GM18505 (cell line): ENCODE measurements at regions not wholly inside any gene's neighbourhood (a gene's known extent, or its start where the extent isn't known, plus 50 kb on each side); places are given as distances from the start of the nearest gene placed in this dataset.

Experiments
- ATAC-seq: cut with Tn5 transposase; IDR thresholded peaks from one replicate; pipeline ENCODE4 v1.9.1; 2021; ENCODE audit not compliant: unreplicated experiment
- POLR2A ChIP-seq: IDR thresholded peaks from 4 replicates; pipeline ENCODE4 v1.6.1; 2011; ENCODE audit warnings: borderline replicate concordance; ENCODE audit not compliant: insufficient read depth, insufficient read length; ENCODE audit errors: extremely low read depth

DNA sequence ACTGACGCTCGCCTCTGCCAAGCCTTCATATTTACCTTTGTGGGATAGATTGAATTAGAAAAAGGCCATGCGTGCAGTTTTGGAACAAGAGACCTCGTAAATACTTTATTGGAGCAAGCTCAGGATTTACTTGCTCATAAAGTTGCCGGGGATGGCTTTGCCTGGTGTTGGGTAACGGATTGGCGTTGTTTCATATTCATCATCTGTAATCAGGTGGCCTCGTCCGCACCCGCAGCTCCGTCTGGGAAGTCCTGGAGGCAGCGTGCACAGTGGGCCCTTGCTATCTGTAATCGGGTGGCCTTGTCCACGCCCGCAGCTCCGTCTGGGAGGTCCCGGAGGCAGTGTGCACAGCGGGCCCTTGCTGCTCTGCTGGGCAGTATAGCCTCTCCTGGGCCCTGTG, 1209.3 kb downstream of the BRD1 start:
- TF ChIP-seq POLR2A = no peak

DNA sequence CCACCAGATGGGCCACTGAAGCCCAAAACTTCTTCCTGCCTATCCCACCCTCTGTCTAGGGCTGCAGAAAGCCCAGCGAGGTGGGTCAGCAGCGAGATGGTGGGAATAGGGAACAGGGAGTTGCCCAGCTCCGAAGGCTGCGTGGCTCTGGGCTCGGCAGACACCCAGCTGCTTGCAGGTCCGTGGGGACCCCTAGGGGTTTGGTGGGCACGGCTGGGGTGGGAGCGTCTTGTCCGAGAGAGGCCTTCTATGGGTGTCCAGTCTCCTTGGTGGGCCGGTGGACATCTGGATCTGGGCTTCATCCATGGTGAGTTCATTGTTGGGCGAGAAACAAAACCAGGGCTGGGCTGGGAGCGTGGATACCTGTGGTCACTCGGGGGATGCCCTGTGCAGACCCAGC, 1211.0 kb downstream of the BRD1 start:
- no peak for ATAC-seq
- no peak for TF ChIP-seq POLR2A

More for the DNA sequence above, 1209.3 kb downstream of the BRD1 start:
- no peak for ATAC-seq

DNA sequence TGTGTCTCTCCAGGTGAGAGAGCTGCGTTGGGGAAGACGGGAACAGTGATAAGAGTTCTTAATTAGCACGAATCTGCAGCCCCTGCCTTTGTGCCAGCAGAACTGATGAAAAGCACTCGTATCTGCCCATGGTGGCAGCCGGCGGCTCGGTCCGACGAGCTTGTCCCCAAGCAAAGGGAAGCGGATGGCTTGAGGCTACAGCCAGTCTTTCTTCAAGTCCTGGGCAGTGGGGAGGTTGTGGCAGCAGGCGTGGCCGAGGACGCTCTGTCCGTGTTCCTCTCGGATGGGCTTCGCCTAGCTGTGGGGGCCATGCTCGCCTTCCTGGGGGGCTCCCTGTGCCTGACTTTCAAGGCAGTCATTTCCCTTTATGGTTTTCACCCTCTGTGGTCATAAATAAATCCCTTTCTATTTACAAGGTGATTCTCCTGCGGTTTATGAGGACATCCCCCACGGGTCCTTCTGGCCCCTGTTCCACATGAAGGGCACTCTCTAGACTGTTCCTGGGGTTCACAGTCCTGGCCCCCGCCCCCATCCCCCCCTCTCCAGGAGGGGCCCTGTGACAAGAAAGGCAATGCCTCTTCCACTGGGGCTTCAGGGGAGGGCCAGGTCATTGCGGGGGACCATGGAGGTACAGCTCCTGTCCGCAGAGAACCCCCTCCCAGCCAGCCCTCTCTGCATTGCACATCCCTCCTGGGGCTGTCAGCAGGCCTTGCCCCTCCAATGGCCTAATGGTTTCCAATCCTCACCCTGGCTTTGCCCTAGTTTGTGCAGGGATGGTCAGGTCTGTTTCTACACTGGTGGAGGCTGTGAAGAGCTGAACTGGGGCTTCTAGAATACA, 1212.3 kb downstream of the BRD1 start:
- ATAC-seq = no peak
- no peak for TF ChIP-seq POLR2A

DNA sequence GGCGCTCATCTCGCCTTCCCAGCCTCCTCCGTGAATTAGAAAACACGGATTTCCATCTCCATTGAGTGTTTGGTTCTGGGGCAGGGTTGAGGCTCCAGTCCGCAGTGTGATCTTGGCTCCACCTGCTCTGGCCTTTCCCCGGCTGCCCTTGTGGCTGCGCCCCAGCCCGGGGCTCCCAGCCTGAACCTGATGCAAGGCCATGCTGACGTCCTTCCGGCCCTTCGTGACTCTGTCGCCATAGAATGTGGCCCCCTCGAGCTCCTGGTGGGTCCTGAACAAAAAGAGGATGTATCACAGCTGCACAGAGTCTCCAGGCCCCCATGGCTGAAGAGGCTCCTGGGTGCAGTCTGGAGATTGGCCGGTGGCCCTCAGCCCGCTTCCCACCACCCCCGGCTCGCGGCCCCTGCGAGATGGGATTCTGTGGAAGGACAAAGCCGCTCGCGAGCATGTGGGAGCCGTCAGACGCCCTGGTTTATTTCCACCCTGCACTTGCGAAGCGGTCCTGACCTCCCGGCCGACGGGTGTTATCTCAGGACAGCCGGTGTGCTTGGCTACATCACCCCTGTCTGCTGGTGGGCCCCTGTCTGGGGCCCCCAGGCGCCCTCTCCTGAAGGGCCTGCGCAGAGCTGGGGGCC, 1214.0 kb downstream of the BRD1 start:
- ATAC-seq = no peak

DNA sequence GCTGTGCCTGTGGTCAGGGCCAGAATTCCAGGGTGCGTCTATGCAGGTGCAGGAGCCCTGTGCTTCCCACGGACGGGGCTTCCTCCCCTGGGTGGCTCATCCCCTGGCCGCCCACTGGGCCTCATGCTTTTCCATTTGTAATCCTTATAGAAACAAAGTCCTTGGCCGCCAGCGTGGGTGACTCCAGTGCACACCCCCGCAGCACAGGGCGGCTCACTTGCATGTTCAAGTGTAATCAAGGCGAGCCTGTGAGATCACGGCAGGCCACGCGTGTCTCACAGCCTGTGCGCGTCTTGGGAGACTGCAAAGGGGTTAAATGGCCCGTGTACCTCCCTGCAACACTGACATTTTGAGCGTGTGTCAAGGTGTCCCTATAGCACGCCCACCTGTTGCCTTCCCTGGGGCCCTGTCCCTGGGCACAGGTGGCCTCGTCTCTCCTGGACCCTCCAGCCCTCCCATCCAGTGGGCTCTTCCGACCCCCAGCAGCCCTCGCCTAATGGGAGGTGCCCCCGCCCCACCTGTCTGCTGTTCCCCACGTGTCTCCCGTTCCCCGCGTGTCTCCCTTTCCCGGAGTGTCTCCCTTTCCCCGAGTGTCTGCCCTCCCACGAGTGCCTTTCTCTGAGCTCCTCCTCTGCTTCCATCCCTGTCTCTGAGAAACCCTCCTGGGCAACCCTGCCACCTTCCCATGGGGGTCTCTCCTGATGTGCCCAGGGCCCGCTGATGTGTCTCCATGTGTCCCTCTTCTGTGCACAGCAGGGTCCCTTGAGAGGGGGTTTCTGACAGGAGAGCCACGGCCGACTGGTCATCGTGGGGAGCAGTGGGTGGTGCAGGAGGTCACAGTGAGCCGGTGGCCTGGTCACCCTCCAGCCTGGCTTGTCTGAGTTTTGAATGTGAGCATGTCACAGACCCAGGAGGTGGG, 1215.3 kb downstream of the BRD1 start:
- TF ChIP-seq POLR2A = no peak
- ATAC-seq = no peak

More for the DNA sequence above, 1214.0 kb downstream of the BRD1 start:
- no peak for TF ChIP-seq POLR2A

DNA sequence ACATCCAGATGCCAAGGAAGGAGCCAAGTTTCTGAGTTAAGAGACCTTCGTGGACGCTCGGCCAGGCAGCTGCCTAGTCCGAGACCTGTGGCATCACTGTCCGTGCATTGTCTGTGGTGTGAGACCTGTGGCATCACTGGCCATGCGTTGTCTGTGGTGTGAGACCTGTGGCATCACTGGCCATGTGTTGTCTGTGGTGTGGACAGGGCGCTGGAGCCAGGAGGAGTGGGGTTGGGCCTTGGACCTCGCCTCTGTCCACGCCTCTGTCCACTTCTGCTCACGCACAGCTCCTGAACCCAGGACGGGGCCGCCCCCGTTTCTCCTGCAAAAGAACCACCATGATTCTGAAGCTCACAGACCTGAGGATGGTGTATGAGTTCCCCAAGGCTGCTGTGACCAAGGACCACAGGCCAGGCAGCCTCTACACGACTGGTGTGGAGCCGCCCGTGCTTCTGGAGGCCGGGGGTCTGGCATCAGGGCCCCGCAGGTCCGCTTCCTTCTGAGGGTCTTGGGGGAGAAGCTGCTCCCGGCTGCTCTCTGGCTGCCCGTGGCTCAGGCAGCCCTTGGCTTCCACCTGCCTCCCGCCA, 1218.3 kb downstream of the BRD1 start:
- no peak for TF ChIP-seq POLR2A
- ATAC-seq = no peak

DNA sequence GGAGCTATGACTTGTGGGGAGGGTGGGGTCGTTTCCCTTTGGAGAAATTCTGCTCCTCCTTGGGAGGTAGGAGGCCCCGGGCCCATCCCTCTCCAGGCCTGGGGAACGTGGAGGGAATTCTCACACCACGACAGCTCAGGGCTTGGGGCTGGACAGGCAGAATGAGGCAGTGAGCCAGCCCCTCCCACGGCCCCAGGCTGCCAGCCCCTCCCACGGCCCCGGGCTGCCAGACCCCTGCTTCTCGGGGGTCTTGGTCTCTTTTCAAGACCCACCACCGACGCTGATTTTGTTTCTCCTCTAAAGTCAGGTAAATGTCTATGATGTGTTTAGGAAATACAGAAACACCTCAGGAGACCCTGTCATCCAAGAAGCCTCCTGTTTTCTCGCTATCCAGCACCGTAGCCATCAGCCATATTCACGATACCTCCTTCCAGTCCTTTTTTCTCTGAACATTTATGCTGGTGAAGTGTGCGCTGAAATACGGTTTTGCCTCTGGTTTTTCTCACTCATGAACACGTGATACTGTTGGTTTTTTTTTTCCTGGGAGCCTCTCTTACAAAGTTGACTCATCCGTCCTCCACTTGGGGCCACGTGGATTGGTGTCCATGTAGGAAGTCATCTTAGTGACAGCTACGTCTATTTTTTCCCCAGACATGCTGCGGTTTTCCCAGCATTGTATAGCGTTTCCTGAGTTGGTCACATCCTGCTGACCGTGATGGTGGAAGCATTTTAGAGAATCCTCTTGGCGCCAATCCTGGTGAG, 1219.6 kb downstream of the BRD1 start:
- TF ChIP-seq POLR2A = no peak
- ATAC-seq = no peak

DNA sequence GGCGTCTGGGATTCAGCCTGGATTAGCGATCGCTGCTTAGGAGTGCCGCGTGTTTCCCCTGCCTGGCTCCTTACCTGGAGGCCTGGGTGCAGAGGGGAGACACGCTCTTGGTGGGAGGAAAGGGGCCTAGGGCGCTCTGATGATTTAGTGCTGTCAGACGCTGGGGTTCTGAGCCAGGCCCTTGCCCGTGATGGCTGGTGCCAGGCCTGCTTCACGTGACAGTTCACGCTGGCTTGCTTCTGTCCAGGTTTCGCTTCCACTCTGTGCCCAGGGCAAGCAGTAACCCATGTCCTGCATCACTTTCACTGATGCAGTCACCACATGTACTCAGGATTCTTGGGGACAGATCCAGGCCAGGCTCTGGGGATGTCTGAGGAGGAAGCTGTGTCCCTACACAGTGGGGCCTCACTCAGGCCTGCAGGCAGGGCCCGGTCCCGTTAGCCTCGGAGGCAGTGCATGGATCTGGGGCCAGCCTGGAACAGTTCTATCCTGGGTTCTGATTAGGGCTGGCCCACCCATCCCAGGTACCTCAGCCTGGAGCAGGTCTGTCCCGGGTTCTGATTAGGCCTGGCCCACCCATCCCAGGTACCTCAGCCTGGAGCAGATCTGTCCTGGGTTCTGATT, 1220.9 kb downstream of the BRD1 start:
- TF ChIP-seq POLR2A = no peak
- ATAC-seq = no peak

DNA sequence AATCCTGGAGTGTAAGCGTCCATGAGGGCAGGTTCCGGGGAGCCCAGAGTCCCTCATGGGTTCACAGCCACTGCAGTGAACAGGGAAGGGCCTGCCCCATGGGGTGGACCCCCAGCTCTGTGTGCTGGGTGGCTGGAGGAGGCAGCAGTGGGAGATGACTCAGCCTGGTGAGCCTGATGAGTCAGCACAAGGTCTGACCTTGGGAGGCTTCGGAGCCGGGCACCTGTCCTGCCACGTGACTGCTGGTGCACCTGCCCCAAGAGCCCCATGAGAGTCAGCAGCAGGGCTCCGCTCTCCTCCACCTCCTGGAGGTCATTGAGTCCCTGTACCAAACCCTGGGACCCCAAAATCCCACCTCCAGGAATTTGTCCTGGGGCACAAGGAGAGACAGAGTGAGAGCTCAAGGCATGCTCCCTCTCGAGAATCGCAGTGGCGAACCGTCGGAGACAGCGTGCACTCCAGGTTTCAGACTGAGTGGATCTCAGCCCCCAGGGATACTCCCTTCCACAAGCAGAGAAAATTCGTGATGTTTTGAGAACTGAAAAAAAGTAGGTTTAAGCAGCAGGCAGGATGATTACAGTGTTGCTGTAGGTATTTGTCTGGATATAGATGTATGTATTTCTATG, 1221.7 kb downstream of the BRD1 start:
- no peak for ATAC-seq
- TF ChIP-seq POLR2A = no peak

DNA sequence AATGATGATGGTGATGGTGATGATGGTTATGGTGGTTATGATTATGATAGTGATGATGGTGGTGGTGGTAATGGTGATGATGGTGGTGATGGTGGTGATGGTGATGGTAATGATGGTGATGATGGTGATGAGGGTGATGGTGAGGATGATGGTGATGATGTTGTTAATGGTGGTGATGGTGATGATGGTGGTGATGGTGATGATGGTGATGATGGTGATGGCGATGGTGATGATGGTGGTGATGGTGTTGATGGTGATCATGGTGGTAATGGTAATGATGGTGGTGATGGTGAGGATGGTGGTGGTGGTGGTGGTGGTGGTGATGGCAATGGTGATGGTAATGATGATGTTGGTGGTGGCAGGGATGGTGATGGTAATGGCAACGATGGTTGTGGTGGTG, 1222.5 kb downstream of the BRD1 start:
- no peak for TF ChIP-seq POLR2A

DNA sequence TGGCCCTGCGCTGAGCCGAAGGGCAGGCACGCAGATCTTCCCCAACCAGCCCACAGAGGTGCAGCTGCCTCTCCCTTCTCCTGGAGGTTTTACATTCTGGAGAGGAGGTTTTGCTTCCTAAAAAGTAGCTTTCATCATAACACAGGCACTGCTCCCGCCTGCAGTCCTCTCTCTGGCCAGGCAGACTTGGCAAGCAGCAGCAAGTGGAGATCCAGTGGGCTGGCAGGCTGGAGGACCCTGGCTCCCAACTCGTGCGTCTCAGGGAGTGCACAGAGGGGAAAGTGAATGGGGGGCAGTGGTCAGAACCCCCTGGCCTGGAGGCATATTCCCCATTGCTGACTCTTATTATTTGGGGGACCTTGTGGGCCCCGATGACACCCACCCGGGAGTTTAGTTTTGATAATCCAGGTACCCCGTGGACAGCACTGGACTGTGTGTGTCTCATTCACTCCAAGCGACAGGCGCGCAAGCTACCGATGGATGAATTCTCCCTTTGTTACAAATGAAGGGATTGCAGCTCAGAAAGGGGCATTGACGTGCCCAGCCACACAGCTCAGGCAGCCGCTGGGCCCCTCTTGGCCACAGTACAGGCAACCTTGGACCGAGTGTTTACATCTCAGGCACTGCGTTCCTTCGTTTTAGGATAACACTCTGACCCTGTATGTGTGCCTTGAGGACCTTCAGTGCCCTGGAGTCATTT, 1223.9 kb downstream of the BRD1 start:
- no peak for ATAC-seq
- TF ChIP-seq POLR2A = no peak

More for the DNA sequence above, 1222.5 kb downstream of the BRD1 start:
- no peak for ATAC-seq
